Mesenchymal stem cell (in vitro differentiated cells and primary cell): ENCODE measurements at regions not wholly inside any gene's neighbourhood (a gene's known extent, or its start where the extent isn't known, plus 50 kb on each side); places are given as distances from the start of the nearest gene placed in this dataset.

ENCODE experiments used
- DNase-seq: peaks from one replicate; pipeline ENCODE4 v3.0.0-alpha.2; 2013
- H2AFZ ChIP-seq: one replicate; pipeline ENCODE4 v1.6.1; 2013; ENCODE audit warnings: low read depth, mild to moderate bottlenecking, control low read depth, inconsistent platforms, low read length, moderate library complexity
- H2AK5ac ChIP-seq: 2 replicates; pipeline ENCODE4 v1.6.1; 2013; ENCODE audit warnings: low read length, moderate library complexity, mild to moderate bottlenecking, inconsistent platforms; ENCODE audit not compliant: severe bottlenecking
- H2BK120ac ChIP-seq: one replicate; pipeline ENCODE4 v1.6.1; 2013; ENCODE audit warnings: low read depth, mild to moderate bottlenecking, inconsistent platforms, low read length, moderate library complexity
- H2BK12ac ChIP-seq, 2 experiments: one replicate each; pipeline ENCODE4 v1.6.1; 2013; ENCODE audit warnings: inconsistent platforms in 2 of 2, low read length in 2 of 2, mild to moderate bottlenecking in 2 of 2, moderate library complexity in 2 of 2, control low read depth in 1 of 2
- H2BK15ac ChIP-seq: one replicate; pipeline ENCODE4 v1.6.1; 2013; ENCODE audit warnings: mild to moderate bottlenecking, low read depth, inconsistent platforms; ENCODE audit not compliant: poor library complexity, severe bottlenecking
- H2BK5ac ChIP-seq: 2 replicates; pipeline ENCODE4 v1.6.1; 2013; ENCODE audit warnings: low read depth, mild to moderate bottlenecking, low read length, control low read depth, inconsistent platforms; ENCODE audit not compliant: poor library complexity, severe bottlenecking
- H3K14ac ChIP-seq, 2 experiments: one replicate each; pipeline ENCODE4 v1.6.1; 2013; ENCODE audit warnings: inconsistent platforms in 2 of 2, low read length in 2 of 2, control low read depth in 1 of 2, mild to moderate bottlenecking in 1 of 2, moderate library complexity in 1 of 2
- H3K18ac ChIP-seq, 2 experiments: one replicate each; pipeline ENCODE4 v1.6.1; 2013; ENCODE audit warnings: inconsistent platforms in 2 of 2, low read length in 2 of 2, control low read depth in 1 of 2, low read depth in 1 of 2, mild to moderate bottlenecking in 1 of 2
- H3K23ac ChIP-seq, 2 experiments: one replicate each; pipeline ENCODE4 v1.6.1; 2013; ENCODE audit warnings: inconsistent platforms in 2 of 2, low read length in 2 of 2, mild to moderate bottlenecking in 2 of 2, moderate library complexity in 2 of 2, control low read depth in 1 of 2
- H3K27ac ChIP-seq: 2 replicates; pipeline ENCODE4 v1.5.1; 2013; ENCODE audit warnings: mild to moderate bottlenecking, moderate library complexity, low read length, control low read depth, inconsistent platforms; ENCODE audit not compliant: poor library complexity, severe bottlenecking
- H3K27me3 ChIP-seq, 2 experiments: 2 replicates each; pipeline versions ENCODE4 v1.6.1 to v1.7.0; 2013; ENCODE audit warnings: low read length in 2 of 2, mild to moderate bottlenecking in 2 of 2, moderate library complexity in 2 of 2, control low read depth in 1 of 2, inconsistent platforms in 1 of 2; ENCODE audit not compliant: control insufficient read depth in 1 of 2, insufficient read depth in 1 of 2
- H3K36me3 ChIP-seq, 2 experiments: 2 replicates each; pipeline versions ENCODE4 v1.6.1 to v1.7.0; 2013; ENCODE audit warnings: low read length in 2 of 2, control low read depth in 1 of 2, inconsistent platforms in 1 of 2, low read depth in 1 of 2, mild to moderate bottlenecking in 1 of 2; ENCODE audit not compliant: insufficient read depth in 2 of 2, control insufficient read depth in 1 of 2
- H3K4ac ChIP-seq, 2 experiments: one replicate each; pipeline ENCODE4 v1.6.1; 2013; ENCODE audit warnings: inconsistent platforms in 2 of 2, low read length in 2 of 2, mild to moderate bottlenecking in 2 of 2, moderate library complexity in 2 of 2, control low read depth in 1 of 2, low read depth in 1 of 2
- H3K4me1 ChIP-seq: 2 replicates; pipeline ENCODE4 v1.6.1; 2013; ENCODE audit warnings: low read depth, low read length, control low read depth; ENCODE audit not compliant: control insufficient read depth, insufficient read depth
- H3K4me2 ChIP-seq: 2 replicates; pipeline ENCODE4 v1.6.1; 2013; ENCODE audit warnings: low read length, mild to moderate bottlenecking, inconsistent platforms; ENCODE audit not compliant: poor library complexity, severe bottlenecking
- H3K4me3 ChIP-seq, 2 experiments: 2 replicates each; pipeline versions ENCODE4 v1.5.1 to v1.7.0; 2013; ENCODE audit warnings: low read length in 2 of 2, mild to moderate bottlenecking in 2 of 2, control low read depth in 1 of 2, low read depth in 1 of 2; ENCODE audit not compliant: insufficient read depth in 1 of 2
- H3K79me1 ChIP-seq: replicated peaks from 2 replicates; pipeline ENCODE4 v1.6.1; 2013; ENCODE audit warnings: mild to moderate bottlenecking, control low read depth, low read length, inconsistent platforms; ENCODE audit not compliant: poor library complexity, severe bottlenecking
- H3K9ac ChIP-seq: 2 replicates; pipeline ENCODE4 v1.7.0; 2013; ENCODE audit warnings: mild to moderate bottlenecking, low read length, moderate library complexity
- H3K9me3 ChIP-seq: 2 replicates; pipeline ENCODE4 v1.7.0; 2013; ENCODE audit warnings: mild to moderate bottlenecking, low read length; ENCODE audit not compliant: control insufficient read depth
- H4K8ac ChIP-seq: one replicate; pipeline ENCODE4 v1.6.1; 2013; ENCODE audit warnings: inconsistent platforms, mild to moderate bottlenecking, low read length, moderate library complexity
- H4K91ac ChIP-seq: one replicate; pipeline ENCODE4 v1.6.1; 2013; ENCODE audit warnings: mild to moderate bottlenecking, low read length, inconsistent platforms
- WGBS: methylation state at CpG from one replicate; pipeline ENCODE4 v1.1.7; 2013; ENCODE audit warnings: mixed read lengths; 5-methylcytosine and 5-hydroxymethylcytosine counted together

DNA sequence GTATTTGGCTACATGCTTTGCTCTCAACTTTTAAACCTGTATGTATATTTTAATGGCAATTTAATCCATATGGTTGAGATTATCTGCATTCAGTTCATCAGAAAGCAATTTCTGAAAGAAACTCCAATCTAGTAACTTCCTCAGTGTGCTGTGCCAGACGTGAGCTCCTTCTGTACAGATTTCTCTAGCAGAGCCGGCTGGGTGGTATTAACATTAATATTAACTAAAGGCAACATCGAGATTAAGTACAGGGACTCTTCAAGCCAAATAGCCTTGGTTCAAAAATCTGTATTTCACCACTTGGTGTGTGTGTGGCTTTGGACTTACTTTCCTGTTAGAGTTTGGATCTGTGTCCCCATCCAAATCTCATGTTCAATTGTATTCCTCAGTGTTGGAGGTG, 55.5 kb upstream of the NUDT7 start:
- Histone ChIP-seq H2BK5ac (no peak overlapping the region), H2BK15ac (no peak overlapping the region), H3K18ac (no peak overlapping the region), H3K9me3 (peaks cover 6% of the 10 kb centered on the region), H4K91ac (no peak overlapping the region), H3K23ac (no peak overlapping the region), H3K36me3 (no peaks in the 10 kb centered on the region), H3K27ac (no peak overlapping the region), H3K4me2 (no peak overlapping the region), H3K9ac (no peak overlapping the region), H3K14ac (no peak overlapping the region), H3K4ac (no peak overlapping the region), H2AFZ (no peak overlapping the region), H2BK12ac (no peak overlapping the region), H4K8ac (no peak overlapping the region), H2BK120ac (no peak overlapping the region), H3K4me1 (no peaks in the 10 kb centered on the region), H3K27me3 (peaks cover 0 to 21% of the 10 kb centered on the region in 2 experiments), H3K4me3 (no peak overlapping the region), H3K79me1 (no peaks in the 10 kb centered on the region), H2AK5ac (no peak overlapping the region)
- WGBS = 100% methylated on average over 1 of the region's 3 CpGs
- no peak for DNase-seq

DNA sequence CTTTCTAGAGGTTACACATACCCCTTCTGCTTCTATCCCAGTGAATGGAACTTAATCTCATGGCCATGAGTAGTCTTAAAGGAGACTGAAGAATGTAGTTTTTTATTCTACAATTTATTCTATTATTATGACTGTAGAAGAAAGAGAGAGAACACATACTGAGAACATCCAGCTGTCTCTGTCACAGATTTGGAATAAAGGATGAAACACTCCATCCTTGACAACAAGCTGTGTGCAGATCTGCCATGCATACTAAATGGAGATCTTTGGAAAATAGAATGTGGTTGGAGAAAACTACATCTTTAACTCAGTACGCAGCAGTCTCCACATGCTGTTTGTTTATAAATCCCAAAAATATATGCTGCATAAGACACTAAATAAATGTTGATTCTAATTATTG, 54.1 kb upstream of the NUDT7 start:
- Histone ChIP-seq H2AK5ac (no peak overlapping the region), H2AFZ (no peak overlapping the region), H3K23ac (no peak overlapping the region), H3K9me3 (no peaks in the 10 kb centered on the region), H2BK12ac (no peak overlapping the region), H2BK5ac (no peak overlapping the region), H3K27me3 (peaks cover 0 to 21% of the 10 kb centered on the region in 2 experiments), H3K27ac (no peak overlapping the region), H3K4ac (no peak overlapping the region), H3K18ac (no peak overlapping the region), H2BK15ac (no peak overlapping the region), H3K4me3 (no peak overlapping the region), H3K79me1 (no peaks in the 10 kb centered on the region), H3K14ac (no peak overlapping the region), H3K36me3 (no peaks in the 10 kb centered on the region), H2BK120ac (no peak overlapping the region), H4K91ac (no peak overlapping the region), H3K4me1 (no peaks in the 10 kb centered on the region), H3K4me2 (no peak overlapping the region), H4K8ac (no peak overlapping the region), H3K9ac (no peak overlapping the region)
- DNase-seq = no peak
- WGBS = no CpG with 5 or more reads among the region's 1 CpG

DNA sequence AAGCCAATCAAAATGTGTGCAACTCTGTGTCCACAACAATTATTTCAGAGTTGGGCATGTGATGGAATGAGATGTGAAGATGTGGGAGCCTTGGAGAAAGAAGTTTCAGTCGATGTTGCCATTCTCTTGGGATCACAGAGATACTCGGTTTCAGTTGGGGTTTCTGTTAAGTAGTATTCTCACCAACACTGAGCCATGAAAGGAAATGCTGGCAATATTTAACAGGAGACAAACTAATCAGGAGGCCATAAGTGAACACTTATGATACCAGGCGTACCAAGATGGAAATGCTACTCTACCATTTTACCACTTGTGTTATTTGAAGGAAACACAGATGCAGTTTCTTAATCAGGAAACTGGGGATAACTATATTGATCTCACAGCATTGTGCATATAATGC, 53.3 kb upstream of the NUDT7 start:
- peaks cover 0 to 21% of the 10 kb centered on the region in 2 experiments for H3K27me3 ChIP-seq
- no peak overlapping the region for H3K27ac ChIP-seq
- H2BK15ac ChIP-seq = no peak overlapping the region
- H3K79me1 ChIP-seq = no peaks in the 10 kb centered on the region
- H2BK5ac ChIP-seq = no peak overlapping the region
- H3K9ac ChIP-seq = no peak overlapping the region
- H4K8ac ChIP-seq = no peak overlapping the region
- H3K18ac ChIP-seq = no peak overlapping the region
- H4K91ac ChIP-seq = no peak overlapping the region
- no peaks in the 10 kb centered on the region for H3K4me1 ChIP-seq
- no peak overlapping the region for H3K4me2 ChIP-seq
- H3K9me3 ChIP-seq = no peaks in the 10 kb centered on the region
- WGBS = 77% methylated on average over 3 of the region's 3 CpGs
- no peak overlapping the region for H3K23ac ChIP-seq
- no peak for DNase-seq
- no peaks in the 10 kb centered on the region for H3K36me3 ChIP-seq
- no peak overlapping the region for H3K4me3 ChIP-seq
- H3K14ac ChIP-seq = no peak overlapping the region
- no peak overlapping the region for H2AK5ac ChIP-seq
- no peak overlapping the region for H2AFZ ChIP-seq
- no peak overlapping the region for H2BK12ac ChIP-seq
- no peak overlapping the region for H2BK120ac ChIP-seq
- no peak overlapping the region for H3K4ac ChIP-seq
